Left kidney (tissue), 1 donor: ENCODE measurements at regions not wholly inside any gene's neighbourhood (a gene's known extent, or its start where the extent isn't known, plus 50 kb on each side); places are given as distances from the start of the nearest gene placed in this dataset.

ENCODE experiments used
- DNase-seq: peaks from one replicate; pipeline ENCODE4 v3.0.0-alpha.2; 2013

- no peak for DNase-seq
Measured at GRCh38 chr3:18079062-18079461, 336.6 kb upstream of the TBC1D5 start.

- DNase-seq: no peak
Measured at GRCh38 chr3:18077128-18077840, 334.9 kb upstream of the TBC1D5 start.

GRCh38 chr3:18076301-18076700, 333.9 kb upstream of the TBC1D5 start:
- no peak for DNase-seq

GRCh38 chr3:18075799-18076198, 333.4 kb upstream of the TBC1D5 start:
- DNase-seq: no peak

GRCh38 chr3:18071833-18072232, 329.4 kb upstream of the TBC1D5 start:
- DNase-seq: no peak

- DNase-seq: no peak
Measured at GRCh38 chr3:18070944-18071343, 328.5 kb upstream of the TBC1D5 start.

- DNase-seq: no peak
Measured at GRCh38 chr3:18070231-18070630, 327.8 kb upstream of the TBC1D5 start.

GRCh38 chr3:18069568-18069967, 327.1 kb upstream of the TBC1D5 start:
- DNase-seq: no peak

GRCh38 chr3:18066899-18067582, 324.6 kb upstream of the TBC1D5 start:
- DNase-seq: no peak

- DNase-seq: no peak
Measured at GRCh38 chr3:18064586-18064985, 322.2 kb upstream of the TBC1D5 start.

- DNase-seq: no peak
Measured at GRCh38 chr3:18062657-18063025, 320.2 kb upstream of the TBC1D5 start.

GRCh38 chr3:18061737-18062656, 319.6 kb upstream of the TBC1D5 start:
- no peak for DNase-seq

GRCh38 chr3:18058666-18059065, 316.2 kb upstream of the TBC1D5 start:
- no peak for DNase-seq

- DNase-seq: no peak
Measured at GRCh38 chr3:18057471-18058091, 315.1 kb upstream of the TBC1D5 start.

- no peak for DNase-seq
Measured at GRCh38 chr3:18054625-18055024, 312.2 kb upstream of the TBC1D5 start.

GRCh38 chr3:18051306-18051705, 308.9 kb upstream of the TBC1D5 start:
- DNase-seq: peak; percentile 14

GRCh38 chr3:18049096-18049495, 306.7 kb upstream of the TBC1D5 start:
- DNase-seq: no peak

- DNase-seq: no peak
Measured at GRCh38 chr3:18047052-18047451, 304.6 kb upstream of the TBC1D5 start.

- no peak for DNase-seq
Measured at GRCh38 chr3:18046131-18046915, 303.9 kb upstream of the TBC1D5 start.

GRCh38 chr3:18044971-18045880, 302.8 kb upstream of the TBC1D5 start:
- DNase-seq: no peak
